Astrocyte of the hippocampus (primary cell): ENCODE measurements at regions not wholly inside any gene's neighbourhood (a gene's known extent, or its start where the extent isn't known, plus 50 kb on each side); places are given as distances from the start of the nearest gene placed in this dataset.

Source experiments
- DNase-seq: peaks from one replicate; pipeline ENCODE4 v3.0.0; 2011; ENCODE audit warnings: low read depth, low spot score

DNA sequence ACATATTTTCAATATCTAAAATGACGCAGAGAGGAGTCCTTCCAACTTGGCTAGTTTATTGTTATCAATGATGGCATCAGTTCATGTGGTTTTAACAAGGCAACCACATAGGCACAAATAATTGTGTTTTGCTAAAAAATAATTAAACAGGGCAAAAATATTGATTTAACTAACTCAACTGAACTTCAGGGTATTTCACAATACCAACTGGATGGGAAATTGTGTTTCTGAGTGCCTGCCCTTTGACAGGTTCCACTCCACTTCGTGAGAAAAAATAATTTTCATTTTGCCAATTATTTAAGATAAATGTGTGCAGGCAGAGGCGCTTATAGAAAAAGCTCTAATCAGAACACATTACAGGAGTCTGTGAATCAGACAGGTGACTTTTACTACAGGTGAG, 689.3 kb upstream of the CCDC54 start:
- no peak for DNase-seq

DNA sequence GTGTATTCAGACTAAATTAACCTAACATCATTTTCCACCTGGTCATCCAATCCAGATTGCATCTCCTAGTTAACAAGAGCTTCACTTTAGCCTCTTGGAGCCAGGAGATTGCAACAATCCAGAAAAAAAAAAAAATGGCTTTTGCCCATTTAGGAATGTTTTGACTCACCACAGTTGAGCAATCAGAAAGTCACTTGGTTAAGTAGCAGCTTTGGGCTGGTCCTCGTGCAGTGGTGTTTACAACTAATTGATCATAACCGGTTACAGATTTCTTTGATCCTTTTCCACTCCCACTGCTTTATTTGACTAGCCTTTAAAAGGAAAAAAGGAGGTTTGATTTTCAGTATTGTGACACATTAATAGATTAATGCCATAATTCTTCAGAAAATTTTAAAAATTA, 688.8 kb upstream of the CCDC54 start:
- peak; percentile 76 for DNase-seq

DNA sequence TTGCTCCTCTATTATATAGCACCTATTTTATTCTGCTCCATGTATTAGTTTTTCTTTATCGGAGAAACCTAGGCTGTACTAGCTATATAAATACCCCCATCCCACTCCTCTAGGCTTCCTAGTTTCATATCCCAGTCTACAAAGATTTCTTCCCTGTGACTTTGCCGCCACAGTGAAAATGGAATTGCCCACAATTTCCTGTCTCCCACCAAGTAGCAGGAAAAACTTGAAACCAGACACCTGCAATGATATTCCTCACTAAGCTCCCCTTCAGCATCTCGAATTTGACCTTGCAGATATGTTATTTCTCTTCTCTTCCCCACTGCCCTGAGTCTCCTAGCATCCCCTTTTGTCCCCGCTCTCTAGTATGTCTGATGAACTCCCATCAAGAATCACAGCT, 685.8 kb upstream of the CCDC54 start:
- DNase-seq = no peak

DNA sequence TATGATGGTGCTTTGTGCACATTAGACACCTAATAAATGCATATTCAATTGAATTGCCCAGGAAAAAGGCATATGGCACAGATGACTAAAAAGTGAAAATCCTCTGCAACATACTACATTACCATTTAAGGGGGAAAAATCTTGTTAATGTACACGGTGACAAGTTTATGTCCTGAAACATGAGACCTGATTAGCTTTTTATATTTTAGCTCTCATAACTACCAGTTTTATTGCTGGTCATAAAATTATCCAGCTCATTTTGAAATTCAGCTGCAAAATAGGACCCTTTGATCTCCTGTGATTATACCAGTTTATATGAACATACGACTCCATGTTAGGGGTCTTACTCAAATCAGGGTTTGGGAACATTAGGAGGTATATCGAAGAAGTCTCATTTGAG, 684.6 kb upstream of the CCDC54 start:
- no peak for DNase-seq

DNA sequence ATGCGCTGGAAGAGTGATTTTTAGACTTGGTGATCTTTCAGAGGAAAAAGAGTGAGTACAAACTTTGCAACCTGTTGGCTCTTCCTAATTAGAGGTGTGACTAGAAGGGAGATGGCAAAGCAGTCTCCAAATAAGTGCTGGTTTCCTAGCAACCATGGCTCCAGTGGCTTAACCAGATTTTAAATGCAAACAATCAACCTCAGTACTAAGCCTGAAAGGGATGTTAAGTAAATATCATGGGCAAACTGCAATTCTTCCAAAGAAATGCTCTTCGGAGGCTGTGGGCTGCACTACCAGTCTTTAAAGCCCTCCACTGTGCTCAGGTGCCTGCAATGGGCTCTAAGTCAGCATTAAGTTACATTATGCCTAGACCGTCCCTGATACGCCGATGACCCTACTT, 678.1 kb upstream of the CCDC54 start:
- peak; percentile 37 for DNase-seq

DNA sequence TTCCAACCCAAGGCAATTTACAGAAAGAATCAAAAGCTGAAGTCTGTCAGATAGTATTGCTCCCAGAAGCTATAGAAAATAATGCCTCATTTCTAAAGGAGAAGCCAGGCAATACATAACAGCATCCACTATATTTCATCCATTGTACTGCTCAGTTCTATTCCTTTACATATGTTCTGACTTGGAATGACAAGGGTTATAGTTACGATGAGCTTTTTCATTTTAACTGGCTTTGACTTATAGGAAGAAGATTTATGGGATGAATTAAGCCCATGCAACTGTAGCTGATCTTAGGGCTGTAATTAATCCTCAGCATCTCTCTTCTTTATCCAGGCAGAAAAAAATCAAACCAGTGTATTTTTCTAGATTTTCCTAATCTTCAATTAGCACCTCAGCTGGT, 676.3 kb upstream of the CCDC54 start:
- DNase-seq = no peak

DNA sequence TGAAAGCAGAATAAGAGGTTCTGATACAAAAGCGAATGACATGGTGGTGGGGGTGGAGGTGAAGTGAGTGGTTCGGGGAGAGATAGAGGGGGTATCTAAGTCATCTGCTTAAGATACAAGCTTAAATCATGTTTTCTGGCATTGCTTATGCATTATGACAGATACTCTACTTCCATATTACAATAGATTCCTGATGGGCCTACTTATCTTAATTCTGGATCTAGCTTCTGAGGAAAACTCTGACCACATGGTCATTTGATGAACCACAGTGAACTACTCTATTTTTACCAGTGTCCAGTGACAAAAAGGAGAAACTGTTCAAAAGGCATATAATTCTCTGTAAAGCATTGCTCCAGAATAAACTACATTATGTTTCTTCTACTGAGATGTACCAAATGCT, 673.7 kb upstream of the CCDC54 start:
- DNase-seq = no peak

DNA sequence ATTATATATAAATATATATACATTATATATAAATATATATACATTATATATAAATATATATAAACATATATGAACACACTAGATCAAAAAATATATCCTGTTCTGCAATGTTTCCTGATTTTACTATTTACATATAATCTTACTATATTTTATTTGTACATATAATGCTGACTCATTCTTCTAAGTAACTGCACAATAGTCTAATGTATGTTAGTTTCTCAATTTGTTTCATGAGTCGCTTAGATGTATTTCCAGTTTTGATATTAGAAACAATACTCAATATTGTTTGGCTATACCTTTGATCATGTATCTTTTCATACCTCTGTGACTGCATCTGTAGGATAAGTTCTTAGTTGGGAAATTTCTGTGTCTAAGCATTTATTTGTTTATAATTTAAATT, 669.9 kb upstream of the CCDC54 start:
- DNase-seq = no peak

DNA sequence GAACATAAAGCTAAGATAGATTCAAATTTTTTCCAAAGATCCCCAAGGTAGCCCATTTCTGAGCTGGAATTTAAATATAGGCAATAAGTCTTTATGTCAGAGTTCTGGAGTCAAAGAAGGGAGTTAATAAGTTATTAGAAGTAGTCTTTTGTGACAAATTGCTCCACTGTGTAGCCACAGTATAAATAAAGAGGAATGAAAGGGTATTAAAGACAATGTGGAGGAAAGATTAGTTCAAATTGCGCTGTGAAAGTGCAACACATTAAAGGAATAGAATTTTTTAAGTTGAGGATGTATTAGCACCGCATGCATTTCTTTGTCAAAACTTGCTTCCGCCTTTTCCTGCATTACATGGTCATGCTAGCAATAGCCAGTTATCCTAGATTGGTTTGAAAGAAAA, 666.6 kb upstream of the CCDC54 start:
- DNase-seq = no peak

DNA sequence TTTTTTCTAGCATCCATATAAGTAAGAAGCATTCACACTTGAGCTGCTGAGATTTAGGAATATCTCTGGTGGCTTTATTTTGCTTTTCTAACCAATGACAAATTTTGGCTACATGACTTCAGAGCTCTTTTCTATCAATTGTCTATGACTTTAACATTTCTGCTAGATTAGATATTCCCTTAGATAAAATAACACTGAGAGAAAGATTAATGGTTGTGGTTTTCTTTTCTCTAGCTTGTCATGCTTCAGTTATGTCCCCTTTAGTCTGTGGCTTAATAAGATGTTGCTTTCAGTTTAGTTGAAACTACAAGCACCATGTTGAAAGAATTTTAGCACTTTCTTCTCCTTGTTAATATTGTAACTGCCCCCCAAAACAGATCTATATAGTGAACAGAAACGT, 665.6 kb upstream of the CCDC54 start:
- peak; percentile 72 for DNase-seq

DNA sequence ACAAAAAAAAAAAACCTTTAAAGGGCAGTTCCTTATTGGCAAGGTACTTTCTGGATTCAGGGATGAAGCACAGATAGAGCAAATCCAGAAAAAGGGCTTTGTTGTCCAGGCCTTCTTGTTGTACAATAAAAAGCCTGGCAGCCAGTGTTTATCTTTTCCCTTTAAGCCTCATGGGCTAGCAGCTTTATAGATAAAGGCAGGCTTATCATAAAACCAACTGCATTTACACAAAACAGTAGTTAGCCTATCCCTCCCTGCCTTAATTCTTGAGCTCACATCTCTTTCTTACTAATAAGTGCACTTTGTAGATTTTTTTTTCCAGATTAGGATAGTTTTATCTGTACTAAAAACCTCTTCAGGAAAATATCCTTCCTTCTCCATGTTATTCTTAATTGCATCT, 662.8 kb upstream of the CCDC54 start:
- no peak for DNase-seq

DNA sequence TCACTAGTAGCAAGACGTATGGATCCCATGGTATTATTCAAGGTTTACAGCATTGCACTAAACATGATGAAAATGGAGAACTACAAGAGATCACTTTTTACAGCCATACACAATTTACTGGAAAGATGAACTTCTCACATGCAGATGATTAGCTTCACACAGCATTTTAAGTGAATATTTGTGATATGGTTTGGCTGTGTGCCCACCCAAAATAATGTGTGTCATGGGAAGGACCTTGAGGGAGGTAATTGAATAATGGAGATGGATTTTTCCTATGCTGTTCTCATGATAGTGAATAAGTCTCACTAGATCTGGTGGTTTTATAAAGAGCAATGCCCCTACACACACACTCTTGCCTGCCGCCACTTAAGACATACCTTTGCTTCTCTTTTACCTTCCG, 662.0 kb upstream of the CCDC54 start:
- DNase-seq = no peak

DNA sequence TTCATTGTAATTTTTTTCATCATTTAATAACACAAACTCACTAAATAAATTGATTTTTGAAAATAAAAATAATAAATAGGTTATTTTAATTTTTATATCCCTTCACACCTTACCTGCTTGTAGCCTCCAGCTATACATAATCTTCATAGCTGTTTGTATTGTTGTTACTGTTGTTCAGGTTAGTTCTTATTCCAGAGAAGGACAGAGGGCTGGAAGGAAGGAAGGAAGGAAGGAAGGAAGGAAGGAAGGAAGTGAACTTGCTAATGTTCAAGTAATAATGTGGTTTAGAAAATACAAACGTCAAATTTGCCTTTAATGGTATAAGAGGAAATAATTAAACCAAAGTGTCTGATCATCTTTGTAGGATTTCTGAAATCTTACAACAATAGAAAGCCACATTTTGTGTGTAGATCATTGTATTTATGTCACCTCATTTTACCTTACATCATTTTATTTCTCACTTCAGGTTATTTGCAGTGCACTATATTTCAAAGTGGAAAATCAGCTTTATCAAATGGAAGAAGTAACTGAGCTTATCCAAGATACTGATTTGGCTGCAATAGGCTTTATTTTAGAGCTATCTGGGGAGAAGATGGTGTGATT, 660.0 kb upstream of the CCDC54 start:
- no peak for DNase-seq

DNA sequence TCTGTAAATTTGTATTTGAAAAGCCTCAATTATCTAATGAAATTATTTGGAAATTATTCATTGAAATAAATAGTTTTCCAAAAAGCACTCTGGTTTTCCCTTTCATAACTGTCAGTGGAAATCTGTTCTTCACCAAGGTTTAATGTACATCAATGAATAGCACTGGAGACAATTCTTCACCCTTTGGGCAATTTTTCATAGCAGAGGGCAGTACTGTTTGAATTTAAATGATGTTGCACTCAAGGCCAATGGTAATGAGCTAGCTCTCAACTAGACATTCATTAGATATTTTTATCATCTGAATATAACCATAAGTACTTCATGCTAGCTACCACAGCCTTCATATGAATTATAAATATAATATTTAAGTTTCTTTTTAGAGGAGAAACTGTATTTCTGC, 658.2 kb upstream of the CCDC54 start:
- no peak for DNase-seq

DNA sequence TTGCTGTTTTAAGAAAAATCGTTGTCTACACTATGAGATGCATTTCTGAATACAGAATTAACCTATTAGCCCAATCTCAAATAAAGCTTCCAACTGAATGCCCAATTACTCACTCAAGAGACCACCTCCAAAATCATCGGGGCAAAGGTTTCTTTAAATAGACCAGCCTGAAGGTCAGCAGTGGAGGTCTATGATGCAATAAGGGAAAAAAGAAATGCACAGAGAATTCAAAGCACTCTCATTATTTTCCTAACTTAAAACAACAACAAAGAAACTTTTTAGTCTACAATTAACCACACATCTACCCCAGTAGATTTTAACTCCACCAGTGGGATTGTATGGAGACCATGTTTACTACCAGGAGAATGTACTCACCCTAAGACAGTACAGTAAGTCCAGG, 657.7 kb upstream of the CCDC54 start:
- no peak for DNase-seq

DNA sequence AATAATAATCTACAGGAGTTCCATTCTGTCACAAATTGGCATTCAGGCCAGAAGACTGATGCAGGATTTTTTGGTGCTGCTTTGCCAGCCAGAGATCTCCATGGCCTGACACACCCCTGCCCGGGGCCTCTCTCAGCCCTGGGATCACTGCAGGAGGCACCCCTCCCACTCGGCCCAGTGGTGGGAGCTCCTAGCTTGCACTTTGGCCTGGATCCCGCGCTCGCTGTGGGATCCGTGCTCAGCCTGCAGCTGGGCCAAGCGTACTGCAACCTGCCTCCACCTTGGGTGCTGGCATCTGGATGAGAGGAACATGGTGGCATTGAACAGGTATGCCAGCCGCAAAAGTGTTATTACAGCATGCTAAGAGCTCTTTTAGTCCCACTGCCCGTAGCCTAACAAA, 656.7 kb upstream of the CCDC54 start:
- no peak for DNase-seq

DNA sequence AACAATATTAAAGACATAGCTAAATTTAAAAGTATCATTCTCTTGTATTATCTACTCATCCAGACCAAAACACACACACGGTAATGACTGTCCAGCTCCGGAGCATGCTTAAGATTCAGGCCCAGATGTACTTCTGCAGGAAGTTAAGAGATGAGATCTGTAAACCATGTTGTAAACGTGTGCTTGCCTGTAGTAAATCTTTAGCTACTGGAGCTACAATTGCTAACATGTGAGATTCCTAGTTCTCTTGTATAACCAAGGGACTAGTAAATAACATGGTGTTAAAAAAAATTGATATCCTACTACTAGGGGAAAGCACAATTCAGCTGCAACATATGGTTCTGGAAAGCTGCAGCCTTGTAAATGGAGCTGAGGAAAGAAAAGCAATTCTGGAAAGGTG, 651.7 kb upstream of the CCDC54 start:
- no peak for DNase-seq

DNA sequence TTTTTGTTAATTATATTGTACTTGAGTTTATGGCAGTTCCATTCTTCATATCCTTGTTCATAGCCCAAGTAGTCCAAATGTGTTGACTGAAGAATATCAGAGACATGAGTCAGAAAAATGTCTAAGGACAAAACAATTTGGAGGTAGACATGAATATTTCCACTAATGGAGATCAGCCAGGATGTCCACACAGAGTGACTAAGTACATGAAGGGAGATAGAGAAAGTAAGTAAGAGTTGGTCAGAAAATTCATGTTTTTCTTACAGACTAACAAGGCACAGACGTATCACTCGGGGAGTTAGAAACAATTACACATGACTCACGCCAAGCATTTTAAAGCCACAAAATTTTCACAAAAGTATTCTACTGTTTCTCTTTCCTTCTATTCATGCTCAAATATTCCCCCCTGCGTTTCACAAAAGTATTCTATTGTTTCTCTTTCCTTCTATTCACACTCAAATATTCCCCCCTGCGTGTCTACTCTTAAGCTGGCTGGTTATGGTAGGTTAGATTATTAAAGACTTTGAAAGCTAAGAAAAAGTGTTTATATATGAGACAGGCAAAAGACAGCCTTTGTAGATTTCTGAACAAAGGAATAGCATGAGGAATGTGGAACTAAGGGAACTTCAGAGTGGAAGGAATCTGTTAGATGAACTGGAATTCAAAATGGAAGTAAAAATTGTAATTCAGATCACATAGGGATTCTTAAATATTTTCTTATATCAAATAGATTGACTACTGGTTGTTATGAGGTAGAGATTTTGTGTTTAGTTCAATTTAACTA, 648.7 kb upstream of the CCDC54 start:
- peak; percentile 96 for DNase-seq

DNA sequence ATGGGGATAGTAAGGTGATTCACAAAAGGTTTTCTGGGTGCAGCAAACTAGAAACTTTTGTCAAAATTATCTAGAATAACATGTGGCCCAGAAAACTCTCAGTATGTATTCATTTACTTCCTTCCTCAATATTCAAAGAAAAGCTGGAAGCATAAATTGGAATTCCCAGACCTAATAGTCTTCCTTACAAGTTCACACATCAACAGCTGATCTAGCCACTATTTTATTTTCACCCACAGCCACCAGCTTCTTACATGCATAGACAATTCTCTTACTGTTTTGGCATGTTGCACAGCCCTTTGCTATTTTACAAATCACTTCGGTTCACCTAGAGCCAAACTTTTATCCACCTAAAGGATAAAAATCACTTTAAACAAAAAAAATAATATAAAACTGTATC, 647.8 kb upstream of the CCDC54 start:
- DNase-seq = peak; percentile 37

DNA sequence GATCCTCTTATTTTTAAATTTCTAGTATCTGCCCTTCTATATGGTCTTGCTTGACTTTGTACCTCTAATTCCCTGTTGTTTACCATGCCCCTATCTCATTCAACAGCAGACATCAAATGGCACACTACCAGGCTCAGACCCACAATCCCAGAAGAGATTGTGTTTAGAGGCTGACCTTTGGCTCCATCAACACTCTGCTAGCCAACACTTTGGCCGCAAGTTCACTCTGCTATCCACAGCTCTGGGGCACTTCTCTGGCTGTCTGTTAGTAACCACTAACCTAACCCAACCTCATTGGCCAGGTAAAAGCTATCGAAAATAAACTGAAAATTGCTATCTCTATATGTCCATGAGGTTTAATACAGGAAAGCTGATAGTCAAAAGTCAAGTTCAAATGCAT, 646.0 kb upstream of the CCDC54 start:
- DNase-seq = no peak

DNA sequence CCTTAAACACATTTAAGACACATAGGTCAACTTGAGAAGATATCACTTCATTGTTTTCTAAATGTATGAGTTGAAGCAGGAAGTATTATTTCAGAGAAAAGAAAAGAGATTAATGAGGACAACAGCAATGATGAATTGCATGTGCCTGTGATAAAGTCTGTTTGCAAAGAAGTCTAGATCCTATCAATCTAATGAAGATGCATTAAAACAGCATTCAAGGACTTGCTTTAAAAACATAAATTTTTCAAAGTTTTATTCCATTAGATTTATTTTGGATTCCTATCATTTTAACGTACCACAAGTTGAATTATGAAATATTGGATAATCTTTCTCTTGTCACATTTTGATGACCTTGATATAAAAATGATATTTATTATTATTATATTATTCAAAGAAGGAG, 642.5 kb upstream of the CCDC54 start:
- DNase-seq = no peak

DNA sequence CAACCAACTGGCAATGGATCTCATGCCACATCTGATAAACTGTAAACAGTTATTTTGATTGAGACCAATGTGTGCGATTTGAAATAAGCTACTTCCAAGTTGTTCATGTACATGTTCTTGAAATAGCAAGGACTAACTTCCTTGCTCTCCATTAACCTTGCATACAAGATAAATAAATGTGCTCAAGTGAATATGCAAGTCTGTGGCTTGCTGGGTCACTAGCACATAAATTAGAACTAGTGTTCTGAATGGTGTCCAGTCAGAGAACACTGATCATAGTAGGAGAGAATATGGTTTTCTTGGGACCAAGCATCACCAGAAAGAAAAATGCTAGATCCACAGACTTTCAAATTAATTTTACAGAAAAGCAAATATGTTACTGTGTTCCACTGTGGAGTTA, 640.0 kb upstream of the CCDC54 start:
- no peak for DNase-seq

DNA sequence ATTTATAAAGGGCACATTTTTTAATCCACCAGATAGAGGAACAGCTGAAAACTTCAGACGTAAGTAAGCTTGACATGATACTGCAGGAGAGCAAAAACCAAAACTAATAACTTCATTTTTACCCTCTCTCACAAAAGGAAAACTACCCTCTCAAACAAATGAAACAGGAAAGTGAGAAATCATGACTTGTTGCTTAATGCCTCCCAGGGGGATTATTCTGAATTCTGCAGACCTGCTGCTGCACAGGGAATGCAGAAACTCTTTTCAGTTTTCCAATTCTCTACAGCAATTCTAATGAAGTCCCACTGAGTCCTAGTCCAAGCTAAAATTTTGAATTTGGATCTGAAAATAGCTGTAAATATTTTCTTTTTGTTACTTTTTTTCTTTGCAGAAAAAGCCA, 637.1 kb upstream of the CCDC54 start:
- no peak for DNase-seq
